ENCODE measurements at regions not wholly inside any gene's neighbourhood (a gene's known extent, or its start where the extent isn't known, plus 50 kb on each side); places are given as distances from the start of the nearest gene placed in this dataset.

- TF ChIP-seq, protein P1, sequence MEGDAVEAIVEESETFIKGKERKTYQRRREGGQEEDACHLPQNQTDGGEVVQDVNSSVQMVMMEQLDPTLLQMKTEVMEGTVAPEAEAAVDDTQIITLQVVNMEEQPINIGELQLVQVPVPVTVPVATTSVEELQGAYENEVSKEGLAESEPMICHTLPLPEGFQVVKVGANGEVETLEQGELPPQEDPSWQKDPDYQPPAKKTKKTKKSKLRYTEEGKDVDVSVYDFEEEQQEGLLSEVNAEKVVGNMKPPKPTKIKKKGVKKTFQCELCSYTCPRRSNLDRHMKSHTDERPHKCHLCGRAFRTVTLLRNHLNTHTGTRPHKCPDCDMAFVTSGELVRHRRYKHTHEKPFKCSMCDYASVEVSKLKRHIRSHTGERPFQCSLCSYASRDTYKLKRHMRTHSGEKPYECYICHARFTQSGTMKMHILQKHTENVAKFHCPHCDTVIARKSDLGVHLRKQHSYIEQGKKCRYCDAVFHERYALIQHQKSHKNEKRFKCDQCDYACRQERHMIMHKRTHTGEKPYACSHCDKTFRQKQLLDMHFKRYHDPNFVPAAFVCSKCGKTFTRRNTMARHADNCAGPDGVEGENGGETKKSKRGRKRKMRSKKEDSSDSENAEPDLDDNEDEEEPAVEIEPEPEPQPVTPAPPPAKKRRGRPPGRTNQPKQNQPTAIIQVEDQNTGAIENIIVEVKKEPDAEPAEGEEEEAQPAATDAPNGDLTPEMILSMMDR (IDR thresholded peaks at IDR 0.05) = no peak
- no peak for TF ChIP-seq ZFX (IDR thresholded peaks at IDR 0.05; ENCODE audit: borderline replicate concordance)
Measured at GRCh38 chr4:57404483-57404882, 294.3 kb upstream of the IGFBP7 start.

Data from 22Rv1 (cell line).